Right atrium auricular region (tissue), 2 donors: ENCODE measurements at regions not wholly inside any gene's neighbourhood (a gene's known extent, or its start where the extent isn't known, plus 50 kb on each side); places are given as distances from the start of the nearest gene placed in this dataset.
"Not testable (repeated sequence)": the region's sequence is repeated elsewhere in the genome, so short reads cannot be mapped to it uniquely, and the experiment has no call there.

Source experiments
- DNase-seq: peaks from one replicate; pipeline ENCODE4 v3.0.0-alpha.2; 2019; ENCODE audit warnings: low spot score
- H3K27ac ChIP-seq, 2 donors: fragments of 200-600 bp; sonication (generic); 1 replicate in 1 of 2; 2 replicates in 1 of 2; pipeline ENCODE4 v1.5.1; 2016 to 2019
- H3K27me3 ChIP-seq, 2 donors: fragments of 200-600 bp; sonication (generic); one replicate each; pipeline versions ENCODE4 v1.5.1 to v1.6.0; 2017 to 2019
- H3K36me3 ChIP-seq: fragments of 200-600 bp; sonication (generic); one replicate; pipeline ENCODE4 v1.5.1; 2016
- H3K4me1 ChIP-seq, 2 donors: fragments of 200-600 bp; sonication (generic); one replicate each; pipeline versions ENCODE4 v1.5.1 to v1.6.0; 2017 to 2019
- H3K4me3 ChIP-seq, 2 donors: fragments of 200-600 bp; sonication (generic); 1 replicate in 1 of 2; 2 replicates in 1 of 2; pipeline ENCODE4 v1.5.1; 2017 to 2019; ENCODE audit warnings: mild to moderate bottlenecking in 1 of 2, moderate library complexity in 1 of 2
- H3K9me3 ChIP-seq, 2 donors: fragments of 200-600 bp; sonication (generic); one replicate each; pipeline ENCODE4 v1.5.1; 2019
- CTCF ChIP-seq, 2 donors: fragments of 200-600 bp; sonication (generic); IDR thresholded peaks; one replicate each; pipeline ENCODE4 v1.5.1; 2019; ENCODE audit warnings: antibody characterized with exemption in 2 of 2

- no peaks in the 10 kb centered on the region for H3K36me3 ChIP-seq
- H3K27me3 ChIP-seq: no peaks in the 10 kb centered on the region
- H3K4me1 ChIP-seq: no peaks in the 10 kb centered on the region
- H3K4me3 ChIP-seq: no peak overlapping the region
- no peak for DNase-seq
- no peak for TF ChIP-seq CTCF (IDR thresholded peaks at IDR 0.05)
- no peaks in the 10 kb centered on the region for H3K9me3 ChIP-seq
- H3K27ac ChIP-seq: no peak overlapping the region
Observed at GRCh38 chr1:196009362-196009761, 598.9 kb downstream of the KCNT2 start.

- Histone ChIP-seq H3K36me3 (no peaks in the 10 kb centered on the region), H3K4me1 (no peaks in the 10 kb centered on the region), H3K27ac (no peak overlapping the region), H3K4me3 (no peak overlapping the region), H3K27me3 (no peaks in the 10 kb centered on the region), H3K9me3 (no peaks in the 10 kb centered on the region)
- DNase-seq: no peak
- TF ChIP-seq CTCF (IDR thresholded peaks at IDR 0.05): no peak
Observed at GRCh38 chr1:196007763-196008162, 600.5 kb downstream of the KCNT2 start.

- no peak overlapping the region for H3K4me3 ChIP-seq
- no peak overlapping the region for H3K27ac ChIP-seq
- no peak for DNase-seq
- H3K9me3 ChIP-seq: no peaks in the 10 kb centered on the region
- no peaks in the 10 kb centered on the region for H3K27me3 ChIP-seq
- H3K36me3 ChIP-seq: no peaks in the 10 kb centered on the region
- TF ChIP-seq CTCF (IDR thresholded peaks at IDR 0.05): no peak
- H3K4me1 ChIP-seq: no peaks in the 10 kb centered on the region
Observed at GRCh38 chr1:196005426-196005825, 602.8 kb downstream of the KCNT2 start.

- not testable (repeated sequence) for H3K9me3 ChIP-seq, H3K4me3 ChIP-seq, H3K27me3 ChIP-seq, DNase-seq, H3K4me1 ChIP-seq, H3K36me3 ChIP-seq, H3K27ac ChIP-seq
Observed at GRCh38 chr1:196004388-196004787, 603.9 kb downstream of the KCNT2 start.

- H3K9me3 ChIP-seq: no peaks in the 10 kb centered on the region
- H3K36me3 ChIP-seq: no peaks in the 10 kb centered on the region
- no peak overlapping the region for H3K4me3 ChIP-seq
- no peaks in the 10 kb centered on the region for H3K27me3 ChIP-seq
- no peak overlapping the region for H3K27ac ChIP-seq
- TF ChIP-seq CTCF (IDR thresholded peaks at IDR 0.05): no peak
- H3K4me1 ChIP-seq: no peaks in the 10 kb centered on the region
- DNase-seq: no peak
Observed at GRCh38 chr1:196002906-196003305, 605.3 kb downstream of the KCNT2 start.

- not testable (repeated sequence) for H3K27ac ChIP-seq, H3K9me3 ChIP-seq, H3K4me1 ChIP-seq, DNase-seq, H3K27me3 ChIP-seq, H3K4me3 ChIP-seq, H3K36me3 ChIP-seq
Observed at GRCh38 chr1:196002296-196002695, 605.9 kb downstream of the KCNT2 start.

GRCh38 chr1:196001188-196001587 is 607.1 kb downstream of the KCNT2 start:
- no peak for DNase-seq
- no peak for TF ChIP-seq CTCF (IDR thresholded peaks at IDR 0.05)
- Histone ChIP-seq H3K36me3 (no peaks in the 10 kb centered on the region), H3K9me3 (no peaks in the 10 kb centered on the region), H3K27ac (no peak overlapping the region), H3K4me3 (no peak overlapping the region), H3K4me1 (no peaks in the 10 kb centered on the region), H3K27me3 (no peaks in the 10 kb centered on the region)
